ENCODE measurements at regions not wholly inside any gene's neighbourhood (a gene's known extent, or its start where the extent isn't known, plus 50 kb on each side); places are given as distances from the start of the nearest gene placed in this dataset.

GRCh38 chr20:34180460-34181120, 60.6 kb upstream of the ASIP start:
- 94% methylated on average over 14 of the region's 14 CpGs; no CpG with 5 or more reads in 1 of the 2 experiments for WGBS, 2 experiments (ENCODE audit: extremely low coverage in 1 of 2, insufficient coverage in 1 of 2, insufficient read length in 1 of 2, insufficient replicate concordance in 2 of 2, low coverage in 1 of 2, low lambda C conversion rate in 2 of 2, missing lambda C conversion rate in 1 of 2)
- TF ChIP-seq EZH2 (IDR thresholded peaks at IDR 0.05; ENCODE audit: low read depth, low read length, severe bottlenecking) (no peak), PHF8 (conservative IDR thresholded peaks at IDR 0.05; ENCODE audit: low read depth, low read length) (no peak), EP300 (IDR thresholded peaks at IDR 0.05; ENCODE audit: borderline replicate concordance in 1 of 2, low read depth in 2 of 2, low read length in 2 of 2) (no peak), HDAC6 (IDR thresholded peaks at IDR 0.05; ENCODE audit: low read depth, low read length) (no peak), YY1 (IDR thresholded peaks at IDR 0.05; ENCODE audit: low read depth, low read length) (no peak), SP4 (IDR thresholded peaks at IDR 0.05; ENCODE audit: low read length) (no peak), CHD2 (IDR thresholded peaks at IDR 0.05; ENCODE audit: low read length) (no peak), CHD1 (IDR thresholded peaks at IDR 0.05; ENCODE audit: low read depth, low read length) (no peak), SAP30 (IDR thresholded peaks at IDR 0.05; ENCODE audit: insufficient read depth, insufficient replicate concordance, low read length) (no peak), FOSL1 (IDR thresholded peaks at IDR 0.05; ENCODE audit: insufficient read depth, low read depth, low read length) (no peak)
- TF ChIP-seq, protein P1, sequence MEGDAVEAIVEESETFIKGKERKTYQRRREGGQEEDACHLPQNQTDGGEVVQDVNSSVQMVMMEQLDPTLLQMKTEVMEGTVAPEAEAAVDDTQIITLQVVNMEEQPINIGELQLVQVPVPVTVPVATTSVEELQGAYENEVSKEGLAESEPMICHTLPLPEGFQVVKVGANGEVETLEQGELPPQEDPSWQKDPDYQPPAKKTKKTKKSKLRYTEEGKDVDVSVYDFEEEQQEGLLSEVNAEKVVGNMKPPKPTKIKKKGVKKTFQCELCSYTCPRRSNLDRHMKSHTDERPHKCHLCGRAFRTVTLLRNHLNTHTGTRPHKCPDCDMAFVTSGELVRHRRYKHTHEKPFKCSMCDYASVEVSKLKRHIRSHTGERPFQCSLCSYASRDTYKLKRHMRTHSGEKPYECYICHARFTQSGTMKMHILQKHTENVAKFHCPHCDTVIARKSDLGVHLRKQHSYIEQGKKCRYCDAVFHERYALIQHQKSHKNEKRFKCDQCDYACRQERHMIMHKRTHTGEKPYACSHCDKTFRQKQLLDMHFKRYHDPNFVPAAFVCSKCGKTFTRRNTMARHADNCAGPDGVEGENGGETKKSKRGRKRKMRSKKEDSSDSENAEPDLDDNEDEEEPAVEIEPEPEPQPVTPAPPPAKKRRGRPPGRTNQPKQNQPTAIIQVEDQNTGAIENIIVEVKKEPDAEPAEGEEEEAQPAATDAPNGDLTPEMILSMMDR (IDR thresholded peaks at IDR 0.05; ENCODE audit: control extremely low read depth in 1 of 3, insufficient read depth in 1 of 3, low read depth in 1 of 3, low read length in 3 of 3), result no peak

More at GRCh38 chr20:34180460-34181120, 60.6 kb upstream of the ASIP start:
- H3K9ac ChIP-seq (replicated peaks in 1 of 4; ENCODE audit: extremely low read depth in 1 of 4, low read depth in 3 of 4, low read length in 3 of 4), result no peak overlapping the region
- no peak overlapping the region for H3K23ac ChIP-seq (ENCODE audit: insufficient read length)
- H4K20me1 ChIP-seq (replicated peaks in 1 of 2; ENCODE audit: control insufficient read depth in 1 of 2, insufficient read depth in 2 of 2, low read length in 2 of 2), result no peaks in the 10 kb centered on the region
- no peak overlapping the region for H2BK12ac ChIP-seq (ENCODE audit: low read depth, low read length)
- no peaks in the 10 kb centered on the region for H3K36me3 ChIP-seq (ENCODE audit: control insufficient read depth in 2 of 4, insufficient read depth in 4 of 4, low read length in 3 of 4)
- no peak overlapping the region for H4K8ac ChIP-seq (ENCODE audit: extremely low read depth, insufficient read depth, low read length)
- no peak for DNase-seq (ENCODE audit: low read depth in 1 of 2, low spot score in 2 of 2)
- no peak overlapping the region for H4K5ac ChIP-seq (ENCODE audit: insufficient read length, low read depth, low read length)
- no peak overlapping the region for H2BK120ac ChIP-seq (replicated peaks; ENCODE audit: low read depth, low read length)
- no peaks in the 10 kb centered on the region for H3K27me3 ChIP-seq (replicated peaks in 1 of 4; ENCODE audit: control insufficient read depth in 3 of 4, extremely low read depth in 1 of 4, insufficient read depth in 3 of 4, low read length in 3 of 4)
- no peak overlapping the region for H3K4me2 ChIP-seq (ENCODE audit: insufficient read depth in 1 of 2, low read depth in 2 of 2, low read length in 2 of 2)
- no peaks in the 10 kb centered on the region for H3K9me3 ChIP-seq (ENCODE audit: insufficient read depth in 2 of 2, low read depth in 1 of 2, low read length in 1 of 2)
- H3K23me2 ChIP-seq (ENCODE audit: low read depth, low read length), result no peaks in the 10 kb centered on the region
- no peak overlapping the region for H2BK5ac ChIP-seq (ENCODE audit: low read depth, low read length)
- no peak overlapping the region for H2AFZ ChIP-seq (ENCODE audit: low read length)
- no peak overlapping the region for H3K27ac ChIP-seq (ENCODE audit: low read depth, low read length)
- no peak overlapping the region for H2AK5ac ChIP-seq (ENCODE audit: low read depth, low read length)
- no peaks in the 10 kb centered on the region for H3K79me2 ChIP-seq (ENCODE audit: control insufficient read depth in 1 of 2, insufficient read depth in 2 of 2, low read length in 2 of 2)
- FAIRE-seq, result no peak
- no peak overlapping the region for H3K4me3 ChIP-seq (ENCODE audit: extremely low read depth in 1 of 4, insufficient read depth in 2 of 4, low read depth in 3 of 4, low read length in 4 of 4)
- no peak overlapping the region for H2BK20ac ChIP-seq (ENCODE audit: low read length)
- no peak overlapping the region for H3K14ac ChIP-seq (ENCODE audit: insufficient read length)
- H2BK15ac ChIP-seq (ENCODE audit: low read length), result no peak overlapping the region
- ChIA-PET CTCF (ENCODE audit: partially characterized antibody) (interaction anchor here (0.6 to 1.9 kb wide), 7 partner anchors 9 to 351 kb away, joined by 3 to 10 read pairs (median 3); no protein-coding TSS in a partner anchor), POLR2A (ENCODE audit: partially characterized antibody) (interaction anchor here (0.6 to 1.1 kb wide), 2 partner anchors 10 to 84 kb away, joined by 3 to 4 read pairs; no protein-coding TSS in a partner anchor)
- H3K4me1 ChIP-seq (replicated peaks in 1 of 4; ENCODE audit: control insufficient read depth in 3 of 4, insufficient read depth in 4 of 4, low read length in 3 of 4), result peaks cover 0 to 2% (median 0%) of the 10 kb centered on the region in 4 experiments; a peak in 1 of 7 replicates
- no peak overlapping the region for H3K4ac ChIP-seq (replicated peaks; ENCODE audit: insufficient read length, low read depth, low read length)
- no peak overlapping the region for H3K18ac ChIP-seq (ENCODE audit: extremely low read depth, low read length)
- no peak overlapping the region for H3K56ac ChIP-seq (replicated peaks; ENCODE audit: insufficient read length, low read depth, low read length)
- no peaks in the 10 kb centered on the region for H3K79me1 ChIP-seq (ENCODE audit: low read depth, low read length)
- H4K91ac ChIP-seq (replicated peaks; ENCODE audit: insufficient read length, low read length), result no peak overlapping the region
